ENCODE measurements at regions not wholly inside any gene's neighbourhood (a gene's known extent, or its start where the extent isn't known, plus 50 kb on each side); places are given as distances from the start of the nearest gene placed in this dataset.

GRCh38 chr16:88315543-88316105 lies 67.1 kb upstream of the ZNF469 start:
- peaks cover 0 to 10% (median 10%) of the 10 kb centered on the region in 3 donors for H3K9me3 Mint-ChIP-seq
- Histone ChIP-seq H3K4me3 (ENCODE audit: control insufficient read depth in 1 of 2, extremely low read depth in 1 of 2, low read length in 1 of 2) (no peak overlapping the region), H3K27me3 (replicated peaks in 1 of 2; ENCODE audit: control insufficient read depth in 2 of 2, extremely low read depth in 1 of 2, insufficient read depth in 2 of 2, low read length in 1 of 2) (peaks cover 0 to 36% of the 10 kb centered on the region in 2 experiments), H3K9me3 (no peaks in the 10 kb centered on the region), H3K36me3 (ENCODE audit: control insufficient read depth in 2 of 2, extremely low read depth in 1 of 2, insufficient read depth in 1 of 2, low read length in 1 of 2) (no peaks in the 10 kb centered on the region), H3K27ac (ENCODE audit: low read length) (no peak overlapping the region), H3K4me1 (ENCODE audit: control insufficient read depth in 1 of 2, extremely low read depth in 1 of 2, insufficient read depth in 2 of 2, low read length in 2 of 2) (no peaks in the 10 kb centered on the region)
- WGBS (ENCODE audit: insufficient coverage) = 41% methylated on average over 19 of the region's 20 CpGs
- H3K27me3 Mint-ChIP-seq = peaks cover 4 to 6% of the 10 kb centered on the region in 2 donors
- DNase-seq = no peak
- CTCF ChIA-PET = no interaction called here
- no peak overlapping the region for H3K4me3 Mint-ChIP-seq
- no peak overlapping the region for H3K27ac Mint-ChIP-seq
- POLR2A ChIA-PET = no interaction called here
- no peak for ATAC-seq (replicated peaks in 1 of 4)
- H3K4me1 Mint-ChIP-seq = peaks cover 0 to 2% (median 0%) of the 10 kb centered on the region in 3 donors
- no peaks in the 10 kb centered on the region for H3K36me3 Mint-ChIP-seq

GRCh38 chr16:88316151-88316550 lies 66.6 kb upstream of the ZNF469 start:
- Mint-ChIP-seq H3K9me3 (peaks cover 0 to 10% (median 10%) of the 10 kb centered on the region in 3 donors), H3K27ac (no peak overlapping the region), H3K4me1 (peaks cover 0 to 2% (median 0%) of the 10 kb centered on the region in 3 donors), H3K27me3 (peaks cover 4 to 6% of the 10 kb centered on the region in 2 donors), H3K36me3 (no peaks in the 10 kb centered on the region), H3K4me3 (no peak overlapping the region)
- Histone ChIP-seq H3K27ac (ENCODE audit: low read length) (no peak overlapping the region), H3K4me1 (ENCODE audit: control insufficient read depth in 1 of 2, extremely low read depth in 1 of 2, insufficient read depth in 2 of 2, low read length in 2 of 2) (no peaks in the 10 kb centered on the region), H3K27me3 (replicated peaks in 1 of 2; ENCODE audit: control insufficient read depth in 2 of 2, extremely low read depth in 1 of 2, insufficient read depth in 2 of 2, low read length in 1 of 2) (peaks cover 0 to 31% of the 10 kb centered on the region in 2 experiments), H3K36me3 (ENCODE audit: control insufficient read depth in 2 of 2, extremely low read depth in 1 of 2, insufficient read depth in 1 of 2, low read length in 1 of 2) (no peaks in the 10 kb centered on the region), H3K4me3 (ENCODE audit: control insufficient read depth in 1 of 2, extremely low read depth in 1 of 2, low read length in 1 of 2) (no peak overlapping the region), H3K9me3 (no peaks in the 10 kb centered on the region)
- CTCF ChIA-PET = no interaction called here
- WGBS (ENCODE audit: insufficient coverage) = 89% methylated on average over 14 of the region's 17 CpGs
- DNase-seq = no peak
- ATAC-seq (replicated peaks in 1 of 4) = no peak
- POLR2A ChIA-PET = no interaction called here

GRCh38 chr16:88316941-88317612 lies 65.7 kb upstream of the ZNF469 start:
- DNase-seq (no peak), ATAC-seq (replicated peaks in 1 of 4) (no peak)
- no peaks in the 10 kb centered on the region for H3K4me1 ChIP-seq (ENCODE audit: control insufficient read depth in 1 of 2, extremely low read depth in 1 of 2, insufficient read depth in 2 of 2, low read length in 2 of 2)
- no peak overlapping the region for H3K4me3 ChIP-seq (ENCODE audit: control insufficient read depth in 1 of 2, extremely low read depth in 1 of 2, low read length in 1 of 2)
- CTCF ChIA-PET = no interaction called here
- H3K4me1 Mint-ChIP-seq = peaks cover 0 to 2% (median 0%) of the 10 kb centered on the region in 3 donors
- no peak overlapping the region for H3K27ac Mint-ChIP-seq
- no peak overlapping the region for H3K27ac ChIP-seq (ENCODE audit: low read length)
- no peaks in the 10 kb centered on the region for H3K36me3 Mint-ChIP-seq
- peaks cover 0 to 31% of the 10 kb centered on the region in 2 experiments for H3K27me3 ChIP-seq (replicated peaks in 1 of 2; ENCODE audit: control insufficient read depth in 2 of 2, extremely low read depth in 1 of 2, insufficient read depth in 2 of 2, low read length in 1 of 2)
- POLR2A ChIA-PET = no interaction called here
- 90% methylated on average over 10 of the region's 18 CpGs for WGBS (ENCODE audit: insufficient coverage)
- H3K27me3 Mint-ChIP-seq = peaks cover 4 to 6% of the 10 kb centered on the region in 2 donors
- H3K9me3 ChIP-seq = no peaks in the 10 kb centered on the region
- H3K36me3 ChIP-seq (ENCODE audit: control insufficient read depth in 2 of 2, extremely low read depth in 1 of 2, insufficient read depth in 1 of 2, low read length in 1 of 2) = no peaks in the 10 kb centered on the region
- no peak overlapping the region for H3K4me3 Mint-ChIP-seq
- peaks cover 0 to 8% (median 6%) of the 10 kb centered on the region in 3 donors for H3K9me3 Mint-ChIP-seq

GRCh38 chr16:88317613-88317965 lies 65.2 kb upstream of the ZNF469 start:
- Mint-ChIP-seq H3K4me3 (no peak overlapping the region), H3K27me3 (peaks cover 4 to 6% of the 10 kb centered on the region in 2 donors)
- no peaks in the 10 kb centered on the region for H3K4me1 ChIP-seq (ENCODE audit: control insufficient read depth in 1 of 2, extremely low read depth in 1 of 2, insufficient read depth in 2 of 2, low read length in 2 of 2)

GRCh38 chr16:88318051-88318450 lies 64.7 kb upstream of the ZNF469 start:
- Mint-ChIP-seq H3K9me3 (peaks cover 0 to 4% (median 0%) of the 10 kb centered on the region in 3 donors), H3K36me3 (no peaks in the 10 kb centered on the region), H3K4me1 (no peaks in the 10 kb centered on the region), H3K4me3 (no peak overlapping the region), H3K27me3 (peaks cover 4 to 6% of the 10 kb centered on the region in 2 donors), H3K27ac (no peak overlapping the region)
- H3K4me3 ChIP-seq (ENCODE audit: control insufficient read depth in 1 of 2, extremely low read depth in 1 of 2, low read length in 1 of 2) = no peak overlapping the region
- no peak for ATAC-seq (replicated peaks in 1 of 4)
- no peaks in the 10 kb centered on the region for H3K36me3 ChIP-seq (ENCODE audit: control insufficient read depth in 2 of 2, extremely low read depth in 1 of 2, insufficient read depth in 1 of 2, low read length in 1 of 2)
- ChIA-PET POLR2A (no interaction called here), CTCF (no interaction called here)
- WGBS (ENCODE audit: insufficient coverage) = 94% methylated on average over 8 of the region's 14 CpGs
- no peak overlapping the region for H3K27ac ChIP-seq (ENCODE audit: low read length)
- DNase-seq = no peak
- peaks cover 0 to 31% of the 10 kb centered on the region in 2 experiments for H3K27me3 ChIP-seq (replicated peaks in 1 of 2; ENCODE audit: control insufficient read depth in 2 of 2, extremely low read depth in 1 of 2, insufficient read depth in 2 of 2, low read length in 1 of 2)
- H3K9me3 ChIP-seq = no peaks in the 10 kb centered on the region
- H3K4me1 ChIP-seq (ENCODE audit: control insufficient read depth in 1 of 2, extremely low read depth in 1 of 2, insufficient read depth in 2 of 2, low read length in 2 of 2) = no peaks in the 10 kb centered on the region

More at GRCh38 chr16:88317613-88317965, 65.2 kb upstream of the ZNF469 start:
- Mint-ChIP-seq H3K27ac (no peak overlapping the region), H3K9me3 (peaks cover 0 to 5% (median 2%) of the 10 kb centered on the region in 3 donors), H3K36me3 (no peaks in the 10 kb centered on the region), H3K4me1 (peaks cover 0 to under 1% (median 0%) of the 10 kb centered on the region in 3 donors)
- ATAC-seq (replicated peaks in 1 of 4) (no peak), DNase-seq (no peak)
- no peak overlapping the region for H3K4me3 ChIP-seq (ENCODE audit: control insufficient read depth in 1 of 2, extremely low read depth in 1 of 2, low read length in 1 of 2)
- peaks cover 0 to 31% of the 10 kb centered on the region in 2 experiments for H3K27me3 ChIP-seq (replicated peaks in 1 of 2; ENCODE audit: control insufficient read depth in 2 of 2, extremely low read depth in 1 of 2, insufficient read depth in 2 of 2, low read length in 1 of 2)
- no peaks in the 10 kb centered on the region for H3K36me3 ChIP-seq (ENCODE audit: control insufficient read depth in 2 of 2, extremely low read depth in 1 of 2, insufficient read depth in 1 of 2, low read length in 1 of 2)
- ChIA-PET POLR2A (no interaction called here), CTCF (no interaction called here)
- H3K9me3 ChIP-seq = no peaks in the 10 kb centered on the region
- WGBS (ENCODE audit: insufficient coverage) = 86% methylated on average over 4 of the region's 11 CpGs
- H3K27ac ChIP-seq (ENCODE audit: low read length) = no peak overlapping the region

- WGBS (ENCODE audit: insufficient coverage) = 85% methylated on average over 12 of the region's 14 CpGs
- ChIA-PET CTCF (no interaction called here), POLR2A (no interaction called here)
- H3K4me3 Mint-ChIP-seq = no peak overlapping the region
- H3K4me1 Mint-ChIP-seq = no peaks in the 10 kb centered on the region
- Histone ChIP-seq H3K36me3 (ENCODE audit: control insufficient read depth in 2 of 2, extremely low read depth in 1 of 2, insufficient read depth in 1 of 2, low read length in 1 of 2) (no peaks in the 10 kb centered on the region), H3K27me3 (replicated peaks in 1 of 2; ENCODE audit: control insufficient read depth in 2 of 2, extremely low read depth in 1 of 2, insufficient read depth in 2 of 2, low read length in 1 of 2) (peaks cover 0 to 31% of the 10 kb centered on the region in 2 experiments), H3K27ac (ENCODE audit: low read length) (no peak overlapping the region), H3K4me1 (ENCODE audit: control insufficient read depth in 1 of 2, extremely low read depth in 1 of 2, insufficient read depth in 2 of 2, low read length in 2 of 2) (no peaks in the 10 kb centered on the region), H3K9me3 (no peaks in the 10 kb centered on the region), H3K4me3 (ENCODE audit: control insufficient read depth in 1 of 2, extremely low read depth in 1 of 2, low read length in 1 of 2) (no peak overlapping the region)
- peaks cover 0 to under 1% (median 0%) of the 10 kb centered on the region in 3 donors for H3K9me3 Mint-ChIP-seq
- no peak overlapping the region for H3K27ac Mint-ChIP-seq
- H3K36me3 Mint-ChIP-seq = no peaks in the 10 kb centered on the region
- H3K27me3 Mint-ChIP-seq = peaks cover 4 to 6% of the 10 kb centered on the region in 2 donors
- no peak for DNase-seq
- no peak for ATAC-seq (replicated peaks in 1 of 4)
These were observed 64.2 kb upstream of the ZNF469 start for GRCh38 chr16:88318521-88318920.

All from T-cell (primary cell).